ENCODE measurements at regions not wholly inside any gene's neighbourhood (a gene's known extent, or its start where the extent isn't known, plus 50 kb on each side); places are given as distances from the start of the nearest gene placed in this dataset.

DNA sequence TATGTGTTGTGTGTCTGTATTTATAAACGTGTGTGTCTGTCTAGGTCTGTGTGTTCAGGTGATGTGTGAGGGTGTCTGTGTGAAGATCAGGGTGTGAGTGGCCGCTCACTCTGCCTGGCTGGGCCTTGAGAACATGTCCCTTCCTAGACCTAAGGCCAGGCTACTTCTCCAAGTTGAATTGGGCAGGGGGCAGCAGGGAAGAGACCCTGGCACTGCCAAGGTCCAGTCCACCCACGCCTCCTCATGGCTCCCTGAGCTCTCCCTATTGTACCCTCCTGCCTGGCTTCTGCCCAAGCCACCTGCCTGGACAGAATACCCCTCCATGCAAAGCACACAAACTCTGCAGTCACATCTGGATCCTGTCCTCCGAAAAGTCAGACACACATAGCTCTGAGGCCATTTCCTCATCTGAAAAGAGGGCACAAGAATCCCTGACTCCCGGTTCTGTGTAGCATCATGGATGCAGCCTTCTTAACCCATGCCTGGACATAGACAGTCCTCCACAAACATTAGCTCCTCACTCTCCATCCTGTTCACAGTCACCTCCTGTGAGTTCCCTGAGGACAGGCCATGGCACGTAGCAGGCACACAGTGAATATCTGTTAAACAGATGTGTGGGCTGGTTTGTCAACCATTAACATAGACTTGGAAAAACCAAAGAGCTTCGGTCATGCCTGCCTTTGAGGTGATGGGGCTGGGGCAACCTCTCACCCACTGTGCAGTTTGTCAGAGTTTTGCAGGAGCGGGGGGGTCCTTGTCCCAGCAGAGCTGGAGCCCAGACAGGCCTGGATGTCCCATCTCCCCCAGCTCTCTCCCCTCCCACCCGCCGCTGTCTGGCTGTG is 167.8 kb upstream of the MVB12B start:
- Mint-ChIP-seq H3K4me1 (peaks cover 2% of the 10 kb centered on the region), H3K9me3 (ENCODE audit: insufficient read depth) (no peaks in the 10 kb centered on the region), H3K27me3 (peaks cover 12% of the 10 kb centered on the region), H3K27ac (no peak overlapping the region), H3K4me3 (no peak overlapping the region)
- POLR2A ChIA-PET: no interaction called here
- no peak for TF ChIP-seq EZH2 (IDR thresholded peaks at IDR 0.05; ENCODE audit: borderline replicate concordance, insufficient read depth, low read depth, low read length, poor library complexity, severe bottlenecking)
- H3K4me2 ChIP-seq (replicated peaks; ENCODE audit: low read depth, low read length, poor library complexity, severe bottlenecking): no peak overlapping the region
- no peak overlapping the region for H3K9ac ChIP-seq (ENCODE audit: low read length)
- H3K9me3 ChIP-seq (ENCODE audit: control extremely low read depth in 1 of 3, control insufficient read depth in 2 of 3, insufficient read depth in 1 of 3, low read length in 2 of 3): no peaks in the 10 kb centered on the region
- H3K36me3 ChIP-seq (replicated peaks in 1 of 2; ENCODE audit: control extremely low read depth in 1 of 2, control insufficient read depth in 1 of 2, extremely low read depth in 1 of 2, insufficient read depth in 2 of 2, low read length in 1 of 2): no peaks in the 10 kb centered on the region
- no peak overlapping the region for H2AFZ ChIP-seq (ENCODE audit: insufficient read depth, low read depth, low read length, poor library complexity, severe bottlenecking)
- no peak for DNase-seq
- intact Hi-C loops (cut with micrococcal nuclease): no loop called here
- no peaks in the 10 kb centered on the region for H3K4me1 ChIP-seq (ENCODE audit: control insufficient read depth in 2 of 2, insufficient read depth in 2 of 2, low read length in 2 of 2)
- no peaks in the 10 kb centered on the region for H4K20me1 ChIP-seq (ENCODE audit: control insufficient read depth, insufficient read depth, low read length, poor library complexity, severe bottlenecking)
- H3K27ac ChIP-seq (ENCODE audit: low read length in 2 of 2): no peak overlapping the region
- WGBS (ENCODE audit: insufficient coverage): 85% methylated on average over 8 of the region's 10 CpGs
- H3K27me3 ChIP-seq (replicated peaks in 1 of 4; ENCODE audit: control extremely low read depth in 1 of 4, control insufficient read depth in 3 of 4, insufficient read depth in 4 of 4, low read length in 3 of 4): no peaks in the 10 kb centered on the region
- ATAC-seq (ENCODE audit: low read depth): no peak
- no peak overlapping the region for H3K4me3 ChIP-seq (ENCODE audit: control extremely low read depth in 1 of 5, extremely low read depth in 1 of 5, insufficient read depth in 1 of 5, low read depth in 2 of 5, low read length in 4 of 5)
- no peaks in the 10 kb centered on the region for H3K79me2 ChIP-seq (ENCODE audit: control insufficient read depth, insufficient read depth, low read length)
- CTCF ChIA-PET: interaction anchor here (1.2 kb wide), 1 partner anchor 751 kb away, joined by 4 read pairs; no protein-coding TSS in a partner anchor

DNA sequence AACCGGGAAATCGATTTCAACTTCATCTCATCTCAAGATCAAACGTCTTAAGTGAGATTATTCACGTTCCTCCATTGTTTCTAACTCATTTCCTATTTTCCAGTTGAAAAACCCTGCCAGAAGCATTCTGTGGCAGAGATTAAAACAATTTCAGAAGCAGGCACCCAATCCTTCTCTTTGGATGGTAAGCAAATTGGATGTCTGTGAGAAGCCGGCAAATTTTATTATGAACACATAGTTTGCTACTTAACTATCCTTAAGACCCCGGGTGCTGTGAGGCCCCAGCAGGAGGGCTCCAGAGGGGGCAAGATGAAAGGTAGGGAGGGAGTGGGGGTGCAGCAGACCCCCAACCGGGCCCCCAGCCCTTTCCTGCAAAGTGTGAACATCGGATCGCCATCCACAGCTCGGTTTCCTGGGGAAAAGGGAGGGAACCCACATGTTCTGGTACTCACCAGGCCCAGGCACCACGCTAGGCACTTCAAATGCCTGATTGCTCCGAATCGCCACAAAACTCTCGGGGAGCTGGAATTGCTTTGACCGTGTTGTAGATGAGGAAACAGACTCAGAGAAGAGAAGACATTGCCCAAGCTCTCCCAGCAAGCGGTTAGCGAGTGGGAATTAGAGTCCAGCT is 167.1 kb upstream of the MVB12B start:
- Histone ChIP-seq H3K4me2 (replicated peaks; ENCODE audit: low read depth, low read length, poor library complexity, severe bottlenecking) (no peak overlapping the region), H3K79me2 (ENCODE audit: control insufficient read depth, insufficient read depth, low read length) (no peaks in the 10 kb centered on the region), H3K9ac (ENCODE audit: low read length) (no peak overlapping the region), H4K20me1 (ENCODE audit: control insufficient read depth, insufficient read depth, low read length, poor library complexity, severe bottlenecking) (no peaks in the 10 kb centered on the region), H2AFZ (ENCODE audit: insufficient read depth, low read depth, low read length, poor library complexity, severe bottlenecking) (no peak overlapping the region), H3K36me3 (replicated peaks in 1 of 2; ENCODE audit: control extremely low read depth in 1 of 2, control insufficient read depth in 1 of 2, extremely low read depth in 1 of 2, insufficient read depth in 2 of 2, low read length in 1 of 2) (no peaks in the 10 kb centered on the region), H3K27me3 (replicated peaks in 1 of 4; ENCODE audit: control extremely low read depth in 1 of 4, control insufficient read depth in 3 of 4, insufficient read depth in 4 of 4, low read length in 3 of 4) (no peaks in the 10 kb centered on the region), H3K9me3 (ENCODE audit: control extremely low read depth in 1 of 3, control insufficient read depth in 2 of 3, insufficient read depth in 1 of 3, low read length in 2 of 3) (no peaks in the 10 kb centered on the region), H3K27ac (ENCODE audit: low read length in 2 of 2) (no peak overlapping the region), H3K4me3 (ENCODE audit: control extremely low read depth in 1 of 5, extremely low read depth in 1 of 5, insufficient read depth in 1 of 5, low read depth in 2 of 5, low read length in 4 of 5) (no peak overlapping the region), H3K4me1 (ENCODE audit: control insufficient read depth in 2 of 2, insufficient read depth in 2 of 2, low read length in 2 of 2) (no peaks in the 10 kb centered on the region)
- peaks cover 12% of the 10 kb centered on the region for H3K27me3 Mint-ChIP-seq
- ATAC-seq (ENCODE audit: low read depth): no peak
- TF ChIP-seq, protein P1, sequence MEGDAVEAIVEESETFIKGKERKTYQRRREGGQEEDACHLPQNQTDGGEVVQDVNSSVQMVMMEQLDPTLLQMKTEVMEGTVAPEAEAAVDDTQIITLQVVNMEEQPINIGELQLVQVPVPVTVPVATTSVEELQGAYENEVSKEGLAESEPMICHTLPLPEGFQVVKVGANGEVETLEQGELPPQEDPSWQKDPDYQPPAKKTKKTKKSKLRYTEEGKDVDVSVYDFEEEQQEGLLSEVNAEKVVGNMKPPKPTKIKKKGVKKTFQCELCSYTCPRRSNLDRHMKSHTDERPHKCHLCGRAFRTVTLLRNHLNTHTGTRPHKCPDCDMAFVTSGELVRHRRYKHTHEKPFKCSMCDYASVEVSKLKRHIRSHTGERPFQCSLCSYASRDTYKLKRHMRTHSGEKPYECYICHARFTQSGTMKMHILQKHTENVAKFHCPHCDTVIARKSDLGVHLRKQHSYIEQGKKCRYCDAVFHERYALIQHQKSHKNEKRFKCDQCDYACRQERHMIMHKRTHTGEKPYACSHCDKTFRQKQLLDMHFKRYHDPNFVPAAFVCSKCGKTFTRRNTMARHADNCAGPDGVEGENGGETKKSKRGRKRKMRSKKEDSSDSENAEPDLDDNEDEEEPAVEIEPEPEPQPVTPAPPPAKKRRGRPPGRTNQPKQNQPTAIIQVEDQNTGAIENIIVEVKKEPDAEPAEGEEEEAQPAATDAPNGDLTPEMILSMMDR (IDR thresholded peaks at IDR 0.05): no peak
- intact Hi-C loops (cut with micrococcal nuclease): no loop called here
- ChIA-PET POLR2A (no interaction called here), CTCF (interaction anchor here (1.2 kb wide), 1 partner anchor 752 kb away, joined by 4 read pairs; no protein-coding TSS in a partner anchor)
- no peaks in the 10 kb centered on the region for H3K9me3 Mint-ChIP-seq (ENCODE audit: insufficient read depth)
- no peak overlapping the region for H3K4me3 Mint-ChIP-seq
- H3K27ac Mint-ChIP-seq: no peak overlapping the region
- DNase-seq: no peak
- peaks cover 2% of the 10 kb centered on the region for H3K4me1 Mint-ChIP-seq
- WGBS (ENCODE audit: insufficient coverage): 75% methylated on average over 13 of the region's 17 CpGs
